Mesendoderm (in vitro differentiated cells): ENCODE measurements at regions not wholly inside any gene's neighbourhood (a gene's known extent, or its start where the extent isn't known, plus 50 kb on each side); places are given as distances from the start of the nearest gene placed in this dataset.
"Not testable (repeated sequence)": the region's sequence is repeated elsewhere in the genome, so short reads cannot be mapped to it uniquely, and the experiment has no call there.

Source experiments
- DNase-seq: peaks from one replicate; pipeline ENCODE4 v3.0.0; 2013
- H2AK5ac ChIP-seq: 2 replicates; pipeline ENCODE4 v1.6.1; 2013; ENCODE audit warnings: low read length, inconsistent platforms
- H2BK120ac ChIP-seq: 2 replicates; pipeline ENCODE4 v1.6.1; 2013; ENCODE audit warnings: low read depth, mild to moderate bottlenecking, low read length, moderate library complexity, mixed read lengths
- H2BK15ac ChIP-seq: replicated peaks from 2 replicates; pipeline ENCODE4 v1.6.1; 2013; ENCODE audit warnings: low read depth, mild to moderate bottlenecking, moderate library complexity
- H2BK5ac ChIP-seq: 2 replicates; pipeline ENCODE4 v1.6.1; 2013; ENCODE audit warnings: low read length, inconsistent platforms
- H3K18ac ChIP-seq: 2 replicates; pipeline ENCODE4 v1.6.1; 2013; ENCODE audit warnings: mild to moderate bottlenecking, low read length, mixed read lengths
- H3K23ac ChIP-seq: one replicate; pipeline ENCODE4 v1.6.1; 2013; ENCODE audit warnings: low read length
- H3K27ac ChIP-seq: 2 replicates; pipeline ENCODE4 v1.5.1; 2013; ENCODE audit warnings: low read depth, mild to moderate bottlenecking, inconsistent platforms, low read length, moderate library complexity
- H3K27me3 ChIP-seq: 2 replicates; pipeline ENCODE4 v1.6.1; 2013; ENCODE audit warnings: low read length, control low read depth, mild to moderate bottlenecking, inconsistent platforms; ENCODE audit not compliant: insufficient read depth, poor library complexity
- H3K36me3 ChIP-seq: 2 replicates; pipeline ENCODE4 v1.6.1; 2013; ENCODE audit warnings: low read length, inconsistent platforms; ENCODE audit not compliant: control insufficient read depth, insufficient read depth
- H3K4ac ChIP-seq: one replicate; pipeline ENCODE4 v1.6.1; 2013; ENCODE audit warnings: low read depth, mild to moderate bottlenecking, low read length, moderate library complexity
- H3K4me1 ChIP-seq: 2 replicates; pipeline ENCODE4 v1.6.1; 2013; ENCODE audit warnings: low read depth, low read length, inconsistent platforms; ENCODE audit not compliant: control insufficient read depth
- H3K4me2 ChIP-seq: 2 replicates; pipeline ENCODE4 v1.6.1; 2013; ENCODE audit warnings: low read length
- H3K4me3 ChIP-seq: 2 replicates; pipeline ENCODE4 v1.5.1; 2013; ENCODE audit warnings: mild to moderate bottlenecking, low read length
- H3K56ac ChIP-seq: one replicate; pipeline ENCODE4 v1.6.1; 2013; ENCODE audit warnings: low read length
- H3K79me1 ChIP-seq: 2 replicates; pipeline ENCODE4 v1.6.1; 2013; ENCODE audit warnings: low read length, inconsistent platforms
- H3K79me2 ChIP-seq: 2 replicates; pipeline ENCODE4 v1.6.1; 2013; ENCODE audit warnings: mild to moderate bottlenecking, low read length; ENCODE audit not compliant: control insufficient read depth, insufficient read depth
- H3K9ac ChIP-seq: 2 replicates; pipeline ENCODE4 v1.6.1; 2013; ENCODE audit warnings: low read length, inconsistent platforms
- H4K5ac ChIP-seq: one replicate; pipeline ENCODE4 v1.6.1; 2013; ENCODE audit warnings: low read length
- H4K8ac ChIP-seq: one replicate; pipeline ENCODE4 v1.6.1; 2013; ENCODE audit warnings: low read depth, mild to moderate bottlenecking, control low read depth, low read length, moderate library complexity
- WGBS: extraction: QIAGEN DNeasy Blood & Tissue Kit; methylation state at CpG from one replicate; pipeline ENCODE4 v1.1.7; 2013; ENCODE audit warnings: low lambda C conversion rate, missing lambda C conversion rate; ENCODE audit not compliant: insufficient coverage; ENCODE audit errors: extremely low coverage; 5-methylcytosine and 5-hydroxymethylcytosine counted together

- not testable (repeated sequence) for H3K27ac ChIP-seq, H3K36me3 ChIP-seq, H3K79me2 ChIP-seq, DNase-seq, H3K56ac ChIP-seq, H3K23ac ChIP-seq, H3K4ac ChIP-seq, H2AK5ac ChIP-seq, H2BK15ac ChIP-seq, H3K27me3 ChIP-seq, H4K5ac ChIP-seq, H3K18ac ChIP-seq, H3K79me1 ChIP-seq, H3K4me3 ChIP-seq, H4K8ac ChIP-seq, H2BK120ac ChIP-seq, H2BK5ac ChIP-seq, H3K9ac ChIP-seq, H3K4me2 ChIP-seq, H3K4me1 ChIP-seq
- no CpG with 5 or more reads among the region's 3 CpGs for WGBS
These were observed 676.4 kb upstream of the ZNF337 start for GRCh38 chr20:26373066-26373465.

GRCh38 chr20:26354511-26354910 lies 657.9 kb upstream of the ZNF337 start:
- Histone ChIP-seq H3K4me3 (no peak overlapping the region), H2BK120ac (no peak overlapping the region), H2BK5ac (no peak overlapping the region), H3K23ac (no peak overlapping the region), H4K8ac (no peak overlapping the region), H3K79me1 (no peaks in the 10 kb centered on the region), H4K5ac (no peak overlapping the region), H3K18ac (no peak overlapping the region), H3K27me3 (no peaks in the 10 kb centered on the region), H3K79me2 (no peaks in the 10 kb centered on the region), H2AK5ac (no peak overlapping the region), H3K36me3 (no peaks in the 10 kb centered on the region), H3K4me2 (no peak overlapping the region), H3K4me1 (no peaks in the 10 kb centered on the region), H3K4ac (no peak overlapping the region), H3K56ac (no peak overlapping the region), H3K27ac (no peak overlapping the region), H3K9ac (no peak overlapping the region), H2BK15ac (no peak overlapping the region)
- no CpG with 5 or more reads among the region's 2 CpGs for WGBS
- DNase-seq = no peak

- H3K27me3 ChIP-seq = no peaks in the 10 kb centered on the region
- H3K9ac ChIP-seq = no peak overlapping the region
- H3K4ac ChIP-seq = no peak overlapping the region
- H3K36me3 ChIP-seq = no peaks in the 10 kb centered on the region
- H3K56ac ChIP-seq = no peak overlapping the region
- H2AK5ac ChIP-seq = no peak overlapping the region
- no peak overlapping the region for H2BK120ac ChIP-seq
- whole genome bisulfite sequencing = no CpG with 5 or more reads among the region's 4 CpGs
- H2BK5ac ChIP-seq = no peak overlapping the region
- H2BK15ac ChIP-seq = no peak overlapping the region
- H3K4me2 ChIP-seq = no peak overlapping the region
- no peak for DNase-seq
- no peak overlapping the region for H3K23ac ChIP-seq
- H3K79me1 ChIP-seq = no peaks in the 10 kb centered on the region
- H3K79me2 ChIP-seq = no peaks in the 10 kb centered on the region
- no peaks in the 10 kb centered on the region for H3K4me1 ChIP-seq
- H3K4me3 ChIP-seq = no peak overlapping the region
- H3K27ac ChIP-seq = no peak overlapping the region
- H4K8ac ChIP-seq = no peak overlapping the region
- no peak overlapping the region for H4K5ac ChIP-seq
- H3K18ac ChIP-seq = no peak overlapping the region
These were observed 650.7 kb upstream of the ZNF337 start for GRCh38 chr20:26347396-26347795.

- H3K36me3 ChIP-seq, H2BK15ac ChIP-seq, H3K18ac ChIP-seq, H3K27ac ChIP-seq, H3K23ac ChIP-seq, DNase-seq, H3K79me2 ChIP-seq, H3K4me2 ChIP-seq, H2BK5ac ChIP-seq, H2AK5ac ChIP-seq, H4K5ac ChIP-seq, H3K9ac ChIP-seq, H3K4ac ChIP-seq, H3K4me1 ChIP-seq, H3K56ac ChIP-seq, H2BK120ac ChIP-seq, H3K4me3 ChIP-seq, H3K79me1 ChIP-seq, H4K8ac ChIP-seq, H3K27me3 ChIP-seq: not testable (repeated sequence)
- WGBS = no CpG with 5 or more reads among the region's 6 CpGs
These were observed 643.9 kb upstream of the ZNF337 start for GRCh38 chr20:26340460-26341065.

- Histone ChIP-seq H3K36me3 (no peaks in the 10 kb centered on the region), H4K5ac (no peak overlapping the region), H3K4me3 (no peak overlapping the region), H3K79me2 (no peaks in the 10 kb centered on the region), H4K8ac (no peak overlapping the region), H3K27me3 (no peaks in the 10 kb centered on the region), H3K9ac (no peak overlapping the region), H3K56ac (no peak overlapping the region), H2BK15ac (no peak overlapping the region), H3K23ac (no peak overlapping the region), H3K4me2 (no peak overlapping the region), H3K4me1 (no peaks in the 10 kb centered on the region), H2AK5ac (no peak overlapping the region), H2BK5ac (no peak overlapping the region), H3K4ac (no peak overlapping the region), H3K18ac (no peak overlapping the region), H3K27ac (no peak overlapping the region), H3K79me1 (no peaks in the 10 kb centered on the region), H2BK120ac (no peak overlapping the region)
- no CpG with 5 or more reads among the region's 5 CpGs for WGBS
- no peak for DNase-seq
These were observed 627.5 kb upstream of the ZNF337 start for GRCh38 chr20:26324177-26324576.

GRCh38 chr20:26315054-26315453 lies 618.4 kb upstream of the ZNF337 start:
- Histone ChIP-seq H3K79me1 (no peaks in the 10 kb centered on the region), H3K36me3 (no peaks in the 10 kb centered on the region), H2BK15ac (no peak overlapping the region), H3K27me3 (no peaks in the 10 kb centered on the region), H3K18ac (no peak overlapping the region), H2BK5ac (no peak overlapping the region), H2BK120ac (no peak overlapping the region), H3K79me2 (no peaks in the 10 kb centered on the region), H4K5ac (no peak overlapping the region), H3K4me1 (no peaks in the 10 kb centered on the region), H3K27ac (no peak overlapping the region), H3K56ac (no peak overlapping the region), H3K4me3 (no peak overlapping the region), H3K23ac (no peak overlapping the region), H3K4ac (no peak overlapping the region), H3K4me2 (no peak overlapping the region), H4K8ac (no peak overlapping the region), H3K9ac (no peak overlapping the region), H2AK5ac (no peak overlapping the region)
- WGBS = no CpG with 5 or more reads among the region's 6 CpGs
- no peak for DNase-seq
